K562 (cell line): ENCODE measurements at regions not wholly inside any gene's neighbourhood (a gene's known extent, or its start where the extent isn't known, plus 50 kb on each side); places are given as distances from the start of the nearest gene placed in this dataset.

Source experiments
- ATAC-seq: fragments of 200-7000 bp; cut with Tn5 transposase; 3 replicates; pipeline ENCODE4 v1.9.1; 2020; ENCODE audit warnings: moderate library complexity
- BruUV-seq: library from RNA; stranded (reverse); fragments of 400-500 nt; replicated peaks from 2 replicates; lab custom pipeline; 2021; lab: Mats Ljungman, UMichigan
- CTCF ChIA-PET: fragments of 300-600 bp; formaldehyde crosslinking; extraction: SDS; loops from one replicate; lab custom pipeline; 2021; ENCODE audit warnings: low intra/inter-chr PET ratio; lab: Yijun Ruan, JAX
- POLR2A ChIA-PET: fragments of 300-600, 350-650 bp; sonication (Branson Sonifier 250); formaldehyde crosslinking; extraction: SDS; loops from one replicate; lab custom pipeline; 2021; ENCODE audit warnings: antibody characterized with exemption, inconsistent platforms; lab: Yijun Ruan, JAX
- DNase-seq, 4 experiments: peaks; one replicate each; pipeline versions ENCODE4 v3.0.0 to v3.0.0-alpha.2; 2011 to 2018; ENCODE audit warnings: low spot score in 3 of 4, mixed read lengths in 3 of 4; ENCODE audit errors: extremely low read depth in 1 of 4
- FAIRE-seq: peaks from 2 replicates; lab custom pipeline; 2011; peaks lifted over from hg19 to GRCh38; lab: Jason Lieb, UNC
- H2AFZ ChIP-seq: 2 replicates; pipeline ENCODE4 v1.6.0; 2011; ENCODE audit warnings: low read depth, low read length, control low read depth, inconsistent platforms
- H3K27ac ChIP-seq: fragments of 200-600 bp; 3 replicates; pipeline ENCODE4 v1.8.0; 2011; ENCODE audit warnings: low read depth, mild to moderate bottlenecking, control low read depth, inconsistent platforms, low read length, moderate library complexity, mixed read lengths; ENCODE audit errors: extremely low read depth
- H3K27me3 ChIP-seq, 2 experiments: fragments of 300-600 bp in 1 of 2; 2 replicates in 1 of 2; 3 replicates in 1 of 2; pipeline versions ENCODE4 v1.6.0 to v1.8.0; 2011; ENCODE audit warnings: inconsistent platforms in 2 of 2, low read length in 2 of 2, mild to moderate bottlenecking in 1 of 2, mixed read lengths in 1 of 2, moderate library complexity in 1 of 2; ENCODE audit not compliant: control insufficient read depth in 2 of 2, insufficient read depth in 2 of 2
- H3K36me3 ChIP-seq: fragments of 300-600 bp; 3 replicates; pipeline ENCODE4 v1.8.0; 2011; ENCODE audit warnings: mild to moderate bottlenecking, low read length, inconsistent platforms; ENCODE audit not compliant: control insufficient read depth, insufficient read depth
- H3K4me1 ChIP-seq, 2 experiments: fragments of 200-600 bp in 1 of 2; replicated peaks in 1 of 2; 2 replicates in 1 of 2; 3 replicates in 1 of 2; pipeline versions ENCODE4 v1.5.1 to v1.8.0; 2011; ENCODE audit warnings: inconsistent platforms in 2 of 2, low read length in 2 of 2, mild to moderate bottlenecking in 1 of 2, mixed read lengths in 1 of 2, moderate library complexity in 1 of 2; ENCODE audit not compliant: control insufficient read depth in 2 of 2, insufficient read depth in 2 of 2
- H3K4me2 ChIP-seq: 2 replicates; pipeline ENCODE4 v1.6.1; 2011; ENCODE audit warnings: low read length, control low read depth, inconsistent platforms, mixed read lengths; ENCODE audit not compliant: insufficient read depth
- H3K4me3 ChIP-seq: fragments of 200-600 bp; sonication (generic), shearing (Covaris generic); 2 replicates; pipeline ENCODE4 v1.5.1; 2016; ENCODE audit warnings: control low read depth, inconsistent platforms
- H3K79me2 ChIP-seq: fragments of 200-600 bp; 3 replicates; pipeline ENCODE4 v1.8.0; 2011; ENCODE audit warnings: low read length, inconsistent platforms; ENCODE audit not compliant: control insufficient read depth, insufficient read depth
- H3K9ac ChIP-seq, 2 experiments: 2 replicates each; pipeline versions ENCODE4 v1.6.0 to v1.6.1; 2011; ENCODE audit warnings: low read depth in 2 of 2, low read length in 2 of 2, control low read depth in 1 of 2, inconsistent platforms in 1 of 2, mild to moderate bottlenecking in 1 of 2, mixed read lengths in 1 of 2; ENCODE audit not compliant: insufficient read depth in 1 of 2
- H3K9me1 ChIP-seq: one replicate; pipeline ENCODE4 v1.6.0; 2011; ENCODE audit warnings: inconsistent platforms, mild to moderate bottlenecking, low read length, moderate library complexity; ENCODE audit not compliant: control insufficient read depth, insufficient read depth
- H3K9me3 ChIP-seq: replicated peaks from 2 replicates; pipeline ENCODE4 v1.5.1; 2011; ENCODE audit warnings: low read depth, low read length, inconsistent platforms; ENCODE audit not compliant: control insufficient read depth, insufficient read depth
- H4K20me1 ChIP-seq: replicated peaks from 2 replicates; pipeline ENCODE4 v1.6.1; 2011; ENCODE audit warnings: low read length, inconsistent platforms, mixed read lengths; ENCODE audit not compliant: control insufficient read depth, insufficient read depth
- C11orf30 ChIP-seq: fragments of 450-650 bp; IDR thresholded peaks from 2 replicates; pipeline ENCODE4 v1.6.1; 2016; ENCODE audit warnings: low read depth, mild to moderate bottlenecking
- CREB5 ChIP-seq: fragments of 250-450 bp; sonication (Bioruptor Pico); IDR thresholded peaks from 2 replicates; pipeline ENCODE4 v1.5.0; 2020; ENCODE audit warnings: mild to moderate bottlenecking
- DDX20 ChIP-seq: fragments of 450-650 bp; IDR thresholded peaks from 2 replicates; pipeline ENCODE4 v1.6.1; 2016; ENCODE audit warnings: missing genetic modification characterization, low read depth, mild to moderate bottlenecking, missing compliant biosample characterization, moderate library complexity
- GABPA ChIP-seq: fragments of 200-800 bp; sonication (Bioruptor generic); conservative IDR thresholded peaks from 2 replicates; pipeline ENCODE4 v1.6.1; 2016; ENCODE audit warnings: low read depth, missing genetic modification characterization, missing compliant biosample characterization
- LARP7 ChIP-seq: fragments of 450-650 bp; IDR thresholded peaks from 2 replicates; pipeline ENCODE4 v1.6.1; 2016
- MEF2A ChIP-seq: IDR thresholded peaks from 2 replicates; pipeline ENCODE4 v1.6.1; 2011; ENCODE audit warnings: low read depth, mild to moderate bottlenecking, low read length, moderate library complexity; ENCODE audit not compliant: control insufficient read depth
- PKNOX1 ChIP-seq: fragments of 450-650 bp; IDR thresholded peaks from 2 replicates; pipeline ENCODE4 v1.6.1; 2016
- POLR2H ChIP-seq: IDR thresholded peaks from 2 replicates; pipeline ENCODE4 v1.6.1; 2016; ENCODE audit warnings: missing genetic modification characterization, low read depth, mild to moderate bottlenecking, control low read depth, missing compliant biosample characterization, moderate library complexity
- SMAD3 ChIP-seq: fragments of 450-650 bp; formaldehyde crosslinking; conservative IDR thresholded peaks from 2 replicates; pipeline ENCODE4 v1.4.0; 2020; ENCODE audit warnings: mild to moderate bottlenecking
- THRB ChIP-seq: fragments of 450-650 bp; formaldehyde crosslinking; conservative IDR thresholded peaks from 2 replicates; pipeline ENCODE4 v1.4.0; 2022; ENCODE audit warnings: mild to moderate bottlenecking, missing genetic modification characterization
- TRIM28 ChIP-seq: fragments of 450-650 bp; IDR thresholded peaks from 2 replicates; pipeline ENCODE4 v1.6.1; 2017
- ZBTB1 ChIP-seq: sonication (generic); formaldehyde crosslinking; IDR thresholded peaks from 2 replicates; pipeline ENCODE4 v1.8.1; 2023; ENCODE audit warnings: missing genetic modification reagents, low read depth, mild to moderate bottlenecking, borderline replicate concordance
- ZEB2 ChIP-seq: fragments of 450-650 bp; IDR thresholded peaks from 2 replicates; pipeline ENCODE4 v1.6.1; 2016
- ZNF609 ChIP-seq: sonication (generic); formaldehyde crosslinking; IDR thresholded peaks from 2 replicates; pipeline ENCODE4 v1.8.1; 2023; ENCODE audit warnings: missing genetic modification reagents, mild to moderate bottlenecking, borderline replicate concordance
- ZNF778 ChIP-seq: fragments of 450-650 bp; formaldehyde crosslinking; IDR thresholded peaks from 2 replicates; pipeline ENCODE4 v1.4.0; 2020; ENCODE audit warnings: mild to moderate bottlenecking, moderate library complexity
- WGBS: fragments of 100-300 bp; shearing (Covaris generic); methylation state at CpG from one replicate; pipeline ENCODE4 v1.1.6; 2016; ENCODE audit warnings: low coverage, mixed read lengths; ENCODE audit not compliant: insufficient coverage; ENCODE audit errors: missing lambda C conversion rate; 5-methylcytosine and 5-hydroxymethylcytosine counted together
- in situ Hi-C: fragments of 300-500 bp; cut with MboI; formaldehyde crosslinking; loops from 4 replicates; pipeline ENCODE4 v1.15.0; 2018; ENCODE audit warnings: inconsistent platforms, mixed read lengths
- intact Hi-C: fragments of 100-400 bp; cut with micrococcal nuclease; formaldehyde crosslinking; loops from 2 replicates; pipeline ENCODE4 v1.14.2; 2022

- TF ChIP-seq ZNF609 (no peak), ZEB2 (no peak)
Observed at GRCh38 chr12:54765652-54766051, 88.7 kb upstream of the MUCL1 start (continued).

GRCh38 chr12:54762390-54762789 is 91.9 kb upstream of the MUCL1 start:
- POLR2A ChIA-PET = interaction anchor here (0.6 kb wide), 1 partner anchor 321 kb away, joined by 3 read pairs; no protein-coding TSS in a partner anchor
- no peaks in the 10 kb centered on the region for H3K36me3 ChIP-seq
- no TSS peak for BruUV-seq
- H3K4me2 ChIP-seq = no peak overlapping the region
- H3K9me1 ChIP-seq = no peaks in the 10 kb centered on the region
- H3K27ac ChIP-seq = no peak overlapping the region
- CTCF ChIA-PET = no interaction called here
- H3K79me2 ChIP-seq = no peaks in the 10 kb centered on the region
- no peak overlapping the region for H3K4me3 ChIP-seq
- intact Hi-C loops = no loop called here
- WGBS = 0% methylated on average over 1 of the region's 1 CpG
- no peaks in the 10 kb centered on the region for H3K27me3 ChIP-seq
- H3K9me3 ChIP-seq = no peaks in the 10 kb centered on the region
- no peak for FAIRE-seq
- H4K20me1 ChIP-seq = no peaks in the 10 kb centered on the region
- in situ Hi-C loops = no loop called here
- no peak overlapping the region for H3K9ac ChIP-seq
- no peak for ATAC-seq
- H2AFZ ChIP-seq = no peak overlapping the region
- no peak for DNase-seq
- no peaks in the 10 kb centered on the region for H3K4me1 ChIP-seq
- no peak for TF ChIP-seq MEF2A
- no peak for TF ChIP-seq C11orf30
- TF ChIP-seq ZNF778 (CRISPR knock-in tag) = no peak
- no peak for TF ChIP-seq THRB (CRISPR knock-in tag)
- no peak for TF ChIP-seq SMAD3
- no peak for TF ChIP-seq GABPA (tag)
- TF ChIP-seq DDX20 (tag) = no peak
- no peak for TF ChIP-seq POLR2H (tag)
- TF ChIP-seq TRIM28 = no peak
- no peak for TF ChIP-seq LARP7
- TF ChIP-seq PKNOX1 = no peak
- no peak for TF ChIP-seq CREB5 (CRISPR knock-in tag)
- TF ChIP-seq ZBTB1 (CRISPR knock-in tag) = no peak
